Liver (tissue), 7 donors: ENCODE measurements at regions not wholly inside any gene's neighbourhood (a gene's known extent, or its start where the extent isn't known, plus 50 kb on each side); places are given as distances from the start of the nearest gene placed in this dataset.

Source experiments
- DNase-seq: peaks from one replicate; pipeline ENCODE4 v3.0.0-alpha.2; 2017; ENCODE audit warnings: low spot score
- H3K27ac ChIP-seq, 2 donors: one replicate each; pipeline ENCODE4 v1.7.0; 2013; ENCODE audit warnings: inconsistent platforms in 2 of 2, low read length in 2 of 2, control low read depth in 1 of 2, low read depth in 1 of 2, mild to moderate bottlenecking in 1 of 2
- H3K27me3 ChIP-seq, 4 donors: one replicate each; pipeline versions ENCODE4 v1.6.1 to v1.7.0; 2013; ENCODE audit warnings: low read length in 3 of 4, inconsistent platforms in 1 of 4, mild to moderate bottlenecking in 1 of 4, moderate library complexity in 1 of 4; ENCODE audit not compliant: control insufficient read depth in 4 of 4, insufficient read depth in 4 of 4
- H3K36me3 ChIP-seq, 4 donors: one replicate each; pipeline versions ENCODE4 v1.6.1 to v1.7.0; 2013; ENCODE audit warnings: low read length in 3 of 4, mild to moderate bottlenecking in 3 of 4, low read depth in 1 of 4, moderate library complexity in 1 of 4; ENCODE audit not compliant: control insufficient read depth in 4 of 4, insufficient read depth in 3 of 4
- H3K4me1 ChIP-seq, 4 donors: one replicate each; pipeline versions ENCODE4 v1.6.1 to v1.7.0; 2013; ENCODE audit warnings: low read length in 3 of 4, mild to moderate bottlenecking in 3 of 4, moderate library complexity in 1 of 4; ENCODE audit not compliant: control insufficient read depth in 4 of 4, insufficient read depth in 4 of 4
- H3K4me3 ChIP-seq, 3 donors: one replicate each; pipeline versions ENCODE4 v1.6.1 to v1.7.0; 2013; ENCODE audit warnings: low read length in 3 of 3, control low read depth in 1 of 3, low read depth in 1 of 3, mild to moderate bottlenecking in 1 of 3
- H3K9ac ChIP-seq, 2 donors: one replicate each; pipeline ENCODE4 v1.7.0; 2013; ENCODE audit warnings: low read length in 2 of 2, mild to moderate bottlenecking in 2 of 2, moderate library complexity in 2 of 2, control low read depth in 1 of 2, low read depth in 1 of 2
- H3K9me3 ChIP-seq, 4 donors: one replicate each; pipeline versions ENCODE4 v1.6.1 to v1.7.0; 2013; ENCODE audit warnings: low read length in 3 of 4; ENCODE audit not compliant: control insufficient read depth in 4 of 4
- EGR1 ChIP-seq, 2 donors: IDR thresholded peaks; 2 replicates each; pipeline ENCODE4 v1.6.1; 2016 to 2018; ENCODE audit warnings: antibody characterized with exemption in 2 of 2, low read depth in 2 of 2
- FOXA1 ChIP-seq: IDR thresholded peaks from 2 replicates; pipeline ENCODE4 v1.6.1; 2016; ENCODE audit warnings: antibody characterized with exemption
- FOXA2 ChIP-seq: IDR thresholded peaks from 2 replicates; pipeline ENCODE4 v1.6.1; 2016; ENCODE audit warnings: antibody characterized with exemption
- GABPA ChIP-seq, 2 donors: IDR thresholded peaks in 1 of 2; conservative IDR thresholded peaks in 1 of 2; 2 replicates each; pipeline ENCODE4 v1.6.1; 2016; ENCODE audit warnings: antibody characterized with exemption in 2 of 2, mild to moderate bottlenecking in 1 of 2, moderate library complexity in 1 of 2
- HNF4A ChIP-seq, 2 donors: conservative IDR thresholded peaks; 2 replicates each; pipeline ENCODE4 v1.6.1; 2016; ENCODE audit warnings: antibody characterized with exemption in 2 of 2, mild to moderate bottlenecking in 2 of 2
- HNF4G ChIP-seq: IDR thresholded peaks from 2 replicates; pipeline ENCODE4 v1.6.1; 2016; ENCODE audit warnings: antibody characterized with exemption
- JUND ChIP-seq, 2 donors: IDR thresholded peaks; 2 replicates each; pipeline ENCODE4 v1.6.1; 2016; ENCODE audit warnings: antibody characterized with exemption in 2 of 2
- MAX ChIP-seq: IDR thresholded peaks from 2 replicates; pipeline ENCODE4 v1.6.1; 2016; ENCODE audit warnings: antibody characterized with exemption
- NR2F2 ChIP-seq: IDR thresholded peaks from 2 replicates; pipeline ENCODE4 v1.6.1; 2016; ENCODE audit warnings: antibody characterized with exemption
- RAD21 ChIP-seq, 2 donors: IDR thresholded peaks; 2 replicates each; pipeline ENCODE4 v1.6.1; 2016; ENCODE audit warnings: antibody characterized with exemption in 2 of 2, mild to moderate bottlenecking in 2 of 2
- RXRA ChIP-seq, 2 donors: IDR thresholded peaks; 2 replicates each; pipeline ENCODE4 v1.6.1; 2017 to 2018; ENCODE audit warnings: antibody characterized with exemption in 2 of 2, mild to moderate bottlenecking in 1 of 2
- SP1 ChIP-seq: IDR thresholded peaks from 2 replicates; pipeline ENCODE4 v1.6.1; 2018; ENCODE audit warnings: antibody characterized with exemption, mild to moderate bottlenecking
- TAF1 ChIP-seq: conservative IDR thresholded peaks from 2 replicates; pipeline ENCODE4 v1.6.1; 2016; ENCODE audit warnings: antibody characterized with exemption, mild to moderate bottlenecking
- YY1 ChIP-seq: IDR thresholded peaks from 2 replicates; pipeline ENCODE4 v1.6.1; 2016; ENCODE audit warnings: antibody characterized with exemption, mild to moderate bottlenecking
- ZBTB33 ChIP-seq: IDR thresholded peaks from 2 replicates; pipeline ENCODE4 v1.6.1; 2016; ENCODE audit warnings: antibody characterized with exemption
- WGBS: extraction: QIAGEN DNeasy Blood & Tissue Kit; methylation state at CpG from one replicate; pipeline ENCODE4 v1.1.7; 2013; 5-methylcytosine and 5-hydroxymethylcytosine counted together
- TF ChIP-seq, protein P1 (sequence below): IDR thresholded peaks from 2 replicates; pipeline ENCODE4 v1.6.1; 2016; ENCODE audit warnings: antibody characterized with exemption
- TF ChIP-seq, protein P2 (sequence below): IDR thresholded peaks from 2 replicates; pipeline ENCODE4 v1.6.1; 2016; ENCODE audit warnings: antibody characterized with exemption, mild to moderate bottlenecking
- donor health status: healthy.
- donor health status: healthy.
- donor health status: healthy.
- donor health status: healthy.

- Histone ChIP-seq H3K36me3 (no peaks in the 10 kb centered on the region), H3K9ac (no peak overlapping the region), H3K9me3 (no peaks in the 10 kb centered on the region), H3K4me1 (no peaks in the 10 kb centered on the region), H3K27ac (no peak overlapping the region), H3K27me3 (no peaks in the 10 kb centered on the region), H3K4me3 (no peak overlapping the region)
- DNase-seq = no peak
- no peak for TF ChIP-seq FOXA2
- no peak for TF ChIP-seq RXRA (IDR thresholded peaks at IDR 0.05)
- no peak for TF ChIP-seq JUND (IDR thresholded peaks at IDR 0.05)
- no peak for TF ChIP-seq YY1
- TF ChIP-seq MAX = no peak
- no peak for TF ChIP-seq GABPA (IDR thresholded peaks at IDR 0.05 in 1 of 2, conservative IDR thresholded peaks at IDR 0.05 in 1 of 2)
- TF ChIP-seq FOXA1 = no peak
- TF ChIP-seq, protein P1, sequence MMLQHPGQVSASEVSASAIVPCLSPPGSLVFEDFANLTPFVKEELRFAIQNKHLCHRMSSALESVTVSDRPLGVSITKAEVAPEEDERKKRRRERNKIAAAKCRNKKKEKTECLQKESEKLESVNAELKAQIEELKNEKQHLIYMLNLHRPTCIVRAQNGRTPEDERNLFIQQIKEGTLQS = no peak
- TF ChIP-seq TAF1 = no peak
- TF ChIP-seq HNF4A (conservative IDR thresholded peaks at IDR 0.05) = no peak
- TF ChIP-seq NR2F2 = no peak
- no peak for TF ChIP-seq ZBTB33
- no peak for TF ChIP-seq RAD21 (IDR thresholded peaks at IDR 0.05)
- no peak for TF ChIP-seq SP1
- WGBS = 86% methylated on average over 12 of the region's 12 CpGs
Measured at GRCh38 chr16:85500220-85500619, 112.9 kb upstream of the GSE1 start.

- TF ChIP-seq, protein P1 = no peak
- no peak for TF ChIP-seq RXRA (IDR thresholded peaks at IDR 0.05)
- no peak for TF ChIP-seq SP1
- no peak for TF ChIP-seq YY1
- TF ChIP-seq FOXA2 = no peak
- no peak for TF ChIP-seq GABPA (IDR thresholded peaks at IDR 0.05 in 1 of 2, conservative IDR thresholded peaks at IDR 0.05 in 1 of 2)
- no peak for TF ChIP-seq TAF1
- TF ChIP-seq HNF4A (conservative IDR thresholded peaks at IDR 0.05) = no peak
- TF ChIP-seq ZBTB33 = no peak
- TF ChIP-seq, protein P2, sequence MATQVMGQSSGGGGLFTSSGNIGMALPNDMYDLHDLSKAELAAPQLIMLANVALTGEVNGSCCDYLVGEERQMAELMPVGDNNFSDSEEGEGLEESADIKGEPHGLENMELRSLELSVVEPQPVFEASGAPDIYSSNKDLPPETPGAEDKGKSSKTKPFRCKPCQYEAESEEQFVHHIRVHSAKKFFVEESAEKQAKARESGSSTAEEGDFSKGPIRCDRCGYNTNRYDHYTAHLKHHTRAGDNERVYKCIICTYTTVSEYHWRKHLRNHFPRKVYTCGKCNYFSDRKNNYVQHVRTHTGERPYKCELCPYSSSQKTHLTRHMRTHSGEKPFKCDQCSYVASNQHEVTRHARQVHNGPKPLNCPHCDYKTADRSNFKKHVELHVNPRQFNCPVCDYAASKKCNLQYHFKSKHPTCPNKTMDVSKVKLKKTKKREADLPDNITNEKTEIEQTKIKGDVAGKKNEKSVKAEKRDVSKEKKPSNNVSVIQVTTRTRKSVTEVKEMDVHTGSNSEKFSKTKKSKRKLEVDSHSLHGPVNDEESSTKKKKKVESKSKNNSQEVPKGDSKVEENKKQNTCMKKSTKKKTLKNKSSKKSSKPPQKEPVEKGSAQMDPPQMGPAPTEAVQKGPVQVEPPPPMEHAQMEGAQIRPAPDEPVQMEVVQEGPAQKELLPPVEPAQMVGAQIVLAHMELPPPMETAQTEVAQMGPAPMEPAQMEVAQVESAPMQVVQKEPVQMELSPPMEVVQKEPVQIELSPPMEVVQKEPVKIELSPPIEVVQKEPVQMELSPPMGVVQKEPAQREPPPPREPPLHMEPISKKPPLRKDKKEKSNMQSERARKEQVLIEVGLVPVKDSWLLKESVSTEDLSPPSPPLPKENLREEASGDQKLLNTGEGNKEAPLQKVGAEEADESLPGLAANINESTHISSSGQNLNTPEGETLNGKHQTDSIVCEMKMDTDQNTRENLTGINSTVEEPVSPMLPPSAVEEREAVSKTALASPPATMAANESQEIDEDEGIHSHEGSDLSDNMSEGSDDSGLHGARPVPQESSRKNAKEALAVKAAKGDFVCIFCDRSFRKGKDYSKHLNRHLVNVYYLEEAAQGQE = no peak
- no peak for TF ChIP-seq HNF4G
- no peak for TF ChIP-seq EGR1 (IDR thresholded peaks at IDR 0.05; ENCODE audit: low read depth in 2 of 2)
- no peak for TF ChIP-seq JUND (IDR thresholded peaks at IDR 0.05)
- H3K9me3 ChIP-seq = no peaks in the 10 kb centered on the region
- DNase-seq = no peak
- no peak overlapping the region for H3K9ac ChIP-seq
- no peak overlapping the region for H3K27ac ChIP-seq
- no peak overlapping the region for H3K4me3 ChIP-seq
- H3K4me1 ChIP-seq = no peaks in the 10 kb centered on the region
- H3K27me3 ChIP-seq = no peaks in the 10 kb centered on the region
- H3K36me3 ChIP-seq = no peaks in the 10 kb centered on the region
- 95% methylated on average over 11 of the region's 11 CpGs for WGBS
Measured at GRCh38 chr16:85501900-85502299, 111.2 kb upstream of the GSE1 start.
